CD4-positive, CD25-positive, alpha-beta regulatory T cell (primary cell): ENCODE measurements at regions not wholly inside any gene's neighbourhood (a gene's known extent, or its start where the extent isn't known, plus 50 kb on each side); places are given as distances from the start of the nearest gene placed in this dataset.
A peak's percentile ranks its signal among the peaks of the same experiment; 100 is the strongest.

Experiments used
- ATAC-seq, 2 donors: fragments of 150-1000 bp; cut with Tn5 transposase; one replicate each; pipeline ENCODE4 v1.10.0; 2021; ENCODE audit warnings: low read depth in 2 of 2, moderate number of reproducible peaks in 2 of 2, moderate library complexity in 1 of 2
- DNase-seq, 3 donors: peaks; one replicate each; pipeline versions ENCODE4 v3.0.0 to v3.0.0-alpha.2; 2012 to 2022; ENCODE audit warnings: mixed read lengths in 1 of 3
- H3K27ac ChIP-seq: one replicate; pipeline ENCODE4 v1.7.0; 2013; ENCODE audit warnings: mild to moderate bottlenecking, low read length; ENCODE audit not compliant: insufficient read depth, poor library complexity, severe bottlenecking
- H3K27me3 ChIP-seq: one replicate; pipeline ENCODE4 v1.7.0; 2013; ENCODE audit warnings: low read length; ENCODE audit not compliant: control insufficient read depth, insufficient read depth
- H3K36me3 ChIP-seq: one replicate; pipeline ENCODE4 v1.7.0; 2013; ENCODE audit warnings: mild to moderate bottlenecking, low read length, moderate library complexity; ENCODE audit not compliant: control insufficient read depth, insufficient read depth
- H3K4me1 ChIP-seq: 2 replicates; pipeline ENCODE4 v1.7.0; 2013; ENCODE audit warnings: mild to moderate bottlenecking, low read length; ENCODE audit not compliant: insufficient read depth, control insufficient read depth, poor library complexity, severe bottlenecking
- H3K4me3 ChIP-seq: one replicate; pipeline ENCODE4 v1.7.0; 2013; ENCODE audit warnings: low read depth, mild to moderate bottlenecking, low read length, moderate library complexity
- H3K9me3 ChIP-seq, 2 experiments: 1 replicate in 1 of 2; 2 replicates in 1 of 2; pipeline ENCODE4 v1.7.0; 2013; ENCODE audit warnings: low read length in 2 of 2, mild to moderate bottlenecking in 1 of 2, moderate library complexity in 1 of 2; ENCODE audit not compliant: control insufficient read depth in 2 of 2
- H3K27ac Mint-ChIP-seq, 3 donors: one replicate each; pipeline ENCODE4 v1.8.0; 2020 to 2022; ENCODE audit warnings: mild to moderate bottlenecking in 3 of 3, mixed read lengths in 3 of 3, moderate library complexity in 2 of 3
- H3K27me3 Mint-ChIP-seq: one replicate; pipeline ENCODE4 v1.8.0; 2022; ENCODE audit warnings: mild to moderate bottlenecking, mixed read lengths
- H3K36me3 Mint-ChIP-seq: one replicate; pipeline ENCODE4 v1.8.0; 2020; ENCODE audit warnings: mixed read lengths
- H3K4me1 Mint-ChIP-seq, 4 donors: one replicate each; pipeline ENCODE4 v1.8.0; 2020 to 2022; ENCODE audit warnings: mixed read lengths in 4 of 4, mild to moderate bottlenecking in 1 of 4
- H3K4me3 Mint-ChIP-seq, 4 donors: one replicate each; pipeline ENCODE4 v1.8.0; 2020 to 2022; ENCODE audit warnings: mild to moderate bottlenecking in 4 of 4, mixed read lengths in 4 of 4, moderate library complexity in 3 of 4
- H3K9me3 Mint-ChIP-seq, 7 donors: one replicate each; pipeline ENCODE4 v1.8.0; 2020 to 2022; ENCODE audit warnings: mixed read lengths in 7 of 7, mild to moderate bottlenecking in 3 of 7, moderate library complexity in 2 of 7

- H3K4me3 Mint-ChIP-seq = no peak overlapping the region
- no peaks in the 10 kb centered on the region for H3K9me3 ChIP-seq
- ATAC-seq = no peak
- H3K9me3 Mint-ChIP-seq = peaks cover 0 to 2% (median 0%) of the 10 kb centered on the region in 7 donors
- H3K4me3 ChIP-seq = no peak overlapping the region
- H3K27me3 Mint-ChIP-seq = peaks cover 5% of the 10 kb centered on the region
- no peak overlapping the region for H3K27ac Mint-ChIP-seq
- no peaks in the 10 kb centered on the region for H3K4me1 ChIP-seq
- DNase-seq = no peak
- H3K4me1 Mint-ChIP-seq = peaks cover 0 to 3% (median 0%) of the 10 kb centered on the region in 4 donors
- no peaks in the 10 kb centered on the region for H3K27me3 ChIP-seq
- H3K27ac ChIP-seq = no peak overlapping the region
- no peaks in the 10 kb centered on the region for H3K36me3 ChIP-seq
- no peaks in the 10 kb centered on the region for H3K36me3 Mint-ChIP-seq
Measured at GRCh38 chr5:142411103-142411502, 86.3 kb upstream of the SPRY4 start.

DNA sequence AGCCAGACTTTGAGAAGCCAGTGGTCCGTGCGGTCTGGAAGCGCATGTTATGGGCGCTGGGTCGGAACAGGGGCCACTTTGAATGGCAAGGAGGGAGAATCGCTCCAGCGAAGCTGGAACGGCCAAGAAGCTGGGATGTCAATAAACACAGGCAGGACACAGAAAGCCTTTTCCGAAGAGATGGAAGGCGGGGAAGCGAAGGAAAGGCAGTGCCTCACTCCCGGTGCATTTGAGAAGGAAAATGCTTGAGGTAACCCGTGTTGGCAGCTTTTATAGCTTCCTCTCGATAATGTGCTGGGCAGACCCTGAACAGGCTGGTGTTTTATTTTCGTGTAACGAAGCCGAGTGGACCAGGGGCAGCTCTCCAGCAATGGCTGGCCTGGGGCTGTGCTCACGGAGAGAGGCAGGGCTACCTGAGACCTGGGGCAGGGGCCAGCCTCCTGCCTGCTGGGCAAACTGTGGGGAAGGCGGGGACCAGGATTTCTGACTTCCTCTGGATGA is 84.2 kb upstream of the SPRY4 start:
- no peak overlapping the region for H3K27ac ChIP-seq
- no peaks in the 10 kb centered on the region for H3K9me3 ChIP-seq
- DNase-seq = no peak
- no peaks in the 10 kb centered on the region for H3K27me3 ChIP-seq
- no peaks in the 10 kb centered on the region for H3K4me1 ChIP-seq
- H3K36me3 ChIP-seq = no peaks in the 10 kb centered on the region
- H3K4me3 ChIP-seq = no peak overlapping the region
- Mint-ChIP-seq H3K4me1 (peaks cover 0 to 3% (median 0%) of the 10 kb centered on the region in 4 donors), H3K27me3 (peaks cover 5% of the 10 kb centered on the region), H3K36me3 (no peaks in the 10 kb centered on the region), H3K27ac (peak overlapping the region in 1 of 3 donors; percentile 74), H3K4me3 (no peak overlapping the region), H3K9me3 (peaks cover 0 to 1% (median 0%) of the 10 kb centered on the region in 7 donors)
- ATAC-seq = no peak

- Mint-ChIP-seq H3K4me1 (peaks cover 0 to 3% (median 0%) of the 10 kb centered on the region in 4 donors), H3K27me3 (peaks cover 5% of the 10 kb centered on the region), H3K4me3 (no peak overlapping the region), H3K9me3 (no peaks in the 10 kb centered on the region), H3K27ac (no peak overlapping the region), H3K36me3 (no peaks in the 10 kb centered on the region)
- no peak overlapping the region for H3K27ac ChIP-seq
- no peaks in the 10 kb centered on the region for H3K4me1 ChIP-seq
- no peaks in the 10 kb centered on the region for H3K27me3 ChIP-seq
- DNase-seq (no peak), ATAC-seq (no peak)
- no peaks in the 10 kb centered on the region for H3K9me3 ChIP-seq
- no peak overlapping the region for H3K4me3 ChIP-seq
- H3K36me3 ChIP-seq = no peaks in the 10 kb centered on the region
Measured at GRCh38 chr5:142408536-142408935, 83.7 kb upstream of the SPRY4 start.

DNA sequence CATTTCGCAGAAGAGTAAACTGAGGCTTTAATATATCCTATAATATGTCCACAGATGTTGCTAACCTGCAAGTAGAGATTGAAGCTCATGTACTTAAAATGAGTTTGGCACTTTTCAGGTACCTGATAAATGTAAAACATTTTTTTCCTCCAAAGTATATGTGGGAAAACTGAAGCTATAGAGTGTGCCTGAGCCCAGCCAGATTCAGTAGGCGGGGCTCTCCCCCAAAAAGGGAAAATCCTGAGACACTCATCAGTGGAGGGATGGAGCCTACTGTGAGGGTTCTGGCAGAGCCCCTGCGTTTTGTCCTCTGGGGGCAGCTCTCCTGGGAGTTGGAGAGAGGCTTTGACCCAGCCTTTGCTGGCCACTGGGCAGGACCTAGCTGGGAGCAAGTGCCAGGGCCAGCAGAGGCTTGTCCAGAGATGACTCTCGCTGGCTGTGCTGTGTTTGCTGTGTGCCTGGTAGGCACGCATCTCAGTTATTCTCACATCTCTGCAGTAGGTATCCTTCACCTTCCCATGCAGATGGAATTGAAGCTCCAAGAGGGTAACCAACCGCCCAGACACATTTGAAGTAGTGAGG is 81.1 kb upstream of the SPRY4 start:
- H3K4me1 Mint-ChIP-seq = peaks cover 0 to 2% (median 0%) of the 10 kb centered on the region in 4 donors
- H3K4me3 ChIP-seq = no peak overlapping the region
- no peaks in the 10 kb centered on the region for H3K36me3 ChIP-seq
- no peak overlapping the region for H3K27ac ChIP-seq
- ATAC-seq = no peak
- H3K27ac Mint-ChIP-seq = no peak overlapping the region
- peaks cover 10% of the 10 kb centered on the region for H3K27me3 Mint-ChIP-seq
- no peaks in the 10 kb centered on the region for H3K9me3 Mint-ChIP-seq
- no peaks in the 10 kb centered on the region for H3K4me1 ChIP-seq
- no peaks in the 10 kb centered on the region for H3K9me3 ChIP-seq
- no peaks in the 10 kb centered on the region for H3K36me3 Mint-ChIP-seq
- H3K4me3 Mint-ChIP-seq = no peak overlapping the region
- no peak for DNase-seq
- no peaks in the 10 kb centered on the region for H3K27me3 ChIP-seq

DNA sequence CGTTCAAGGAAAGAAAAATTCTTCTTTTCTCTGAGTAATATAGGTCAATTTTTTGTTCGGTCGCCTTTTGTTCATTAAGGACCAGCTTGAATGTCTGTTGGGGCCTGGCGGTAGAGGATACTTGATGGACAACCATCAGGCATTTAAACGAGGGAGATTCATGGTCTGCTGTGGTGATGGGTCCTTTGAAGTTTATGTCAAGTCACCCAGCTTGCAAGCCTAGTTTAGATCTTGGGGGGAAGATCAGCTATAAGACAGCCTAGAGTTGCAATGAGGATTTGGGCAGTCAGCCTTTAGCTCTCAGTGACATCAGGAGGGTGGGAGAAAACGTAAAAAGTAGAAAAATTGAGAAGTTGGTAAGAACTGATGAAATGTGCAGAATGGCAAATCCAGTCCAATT is 80.2 kb upstream of the SPRY4 start:
- H3K9me3 ChIP-seq = no peaks in the 10 kb centered on the region
- no peaks in the 10 kb centered on the region for H3K36me3 ChIP-seq
- no peaks in the 10 kb centered on the region for H3K36me3 Mint-ChIP-seq
- no peaks in the 10 kb centered on the region for H3K9me3 Mint-ChIP-seq
- DNase-seq = no peak
- H3K4me1 Mint-ChIP-seq = peaks cover 0 to 2% (median 0%) of the 10 kb centered on the region in 4 donors
- no peak for ATAC-seq
- H3K4me3 ChIP-seq = no peak overlapping the region
- H3K4me3 Mint-ChIP-seq = no peak overlapping the region
- H3K27ac ChIP-seq = no peak overlapping the region
- no peaks in the 10 kb centered on the region for H3K4me1 ChIP-seq
- no peak overlapping the region for H3K27ac Mint-ChIP-seq
- no peaks in the 10 kb centered on the region for H3K27me3 ChIP-seq
- peaks cover 10% of the 10 kb centered on the region for H3K27me3 Mint-ChIP-seq

GRCh38 chr5:142404046-142404477 is 79.2 kb upstream of the SPRY4 start:
- no peaks in the 10 kb centered on the region for H3K36me3 Mint-ChIP-seq
- no peak overlapping the region for H3K27ac Mint-ChIP-seq
- DNase-seq (no peak), ATAC-seq (no peak)
- no peaks in the 10 kb centered on the region for H3K4me1 ChIP-seq
- H3K27me3 ChIP-seq = no peaks in the 10 kb centered on the region
- H3K4me3 ChIP-seq = no peak overlapping the region
- H3K4me3 Mint-ChIP-seq = no peak overlapping the region
- no peak overlapping the region for H3K27ac ChIP-seq
- H3K9me3 Mint-ChIP-seq = no peaks in the 10 kb centered on the region
- no peaks in the 10 kb centered on the region for H3K36me3 ChIP-seq
- H3K27me3 Mint-ChIP-seq = peaks cover 10% of the 10 kb centered on the region
- H3K9me3 ChIP-seq = no peaks in the 10 kb centered on the region
- peaks cover 0 to 2% (median 0%) of the 10 kb centered on the region in 4 donors for H3K4me1 Mint-ChIP-seq

GRCh38 chr5:142403583-142403982 is 78.8 kb upstream of the SPRY4 start:
- no peaks in the 10 kb centered on the region for H3K36me3 Mint-ChIP-seq
- H3K27ac Mint-ChIP-seq = no peak overlapping the region

GRCh38 chr5:142402752-142403318 is 78.0 kb upstream of the SPRY4 start:
- peaks cover 0 to 2% (median 0%) of the 10 kb centered on the region in 7 donors for H3K9me3 Mint-ChIP-seq
- peaks cover 10% of the 10 kb centered on the region for H3K27me3 Mint-ChIP-seq
- Histone ChIP-seq H3K36me3 (no peaks in the 10 kb centered on the region), H3K27ac (no peak overlapping the region), H3K4me3 (no peak overlapping the region), H3K4me1 (no peaks in the 10 kb centered on the region), H3K9me3 (no peaks in the 10 kb centered on the region), H3K27me3 (no peaks in the 10 kb centered on the region)
- H3K4me1 Mint-ChIP-seq = peaks cover 0 to 2% (median 0%) of the 10 kb centered on the region in 4 donors
- no peak for DNase-seq
- no peak overlapping the region for H3K27ac Mint-ChIP-seq
- H3K4me3 Mint-ChIP-seq = no peak overlapping the region
- no peak for ATAC-seq
- H3K36me3 Mint-ChIP-seq = no peaks in the 10 kb centered on the region

More at GRCh38 chr5:142403583-142403982, 78.8 kb upstream of the SPRY4 start:
- no peaks in the 10 kb centered on the region for H3K9me3 ChIP-seq
- H3K4me1 Mint-ChIP-seq = peaks cover 0 to 2% (median 0%) of the 10 kb centered on the region in 4 donors
- no peak overlapping the region for H3K4me3 ChIP-seq
- H3K36me3 ChIP-seq = no peaks in the 10 kb centered on the region
- no peaks in the 10 kb centered on the region for H3K27me3 ChIP-seq
- H3K4me1 ChIP-seq = no peaks in the 10 kb centered on the region
- no peak for DNase-seq
- peaks cover 10% of the 10 kb centered on the region for H3K27me3 Mint-ChIP-seq
- H3K4me3 Mint-ChIP-seq = no peak overlapping the region
- H3K9me3 Mint-ChIP-seq = peaks cover 0 to 2% (median 0%) of the 10 kb centered on the region in 7 donors
- no peak for ATAC-seq
- no peak overlapping the region for H3K27ac ChIP-seq
